HepG2 (cell line): ENCODE measurements at regions not wholly inside any gene's neighbourhood (a gene's known extent, or its start where the extent isn't known, plus 50 kb on each side); places are given as distances from the start of the nearest gene placed in this dataset.

Experiments used
- ATAC-seq: fragments of 200-7000 bp; cut with Tn5 transposase; 3 replicates; pipeline ENCODE4 v1.9.1; 2020; ENCODE audit warnings: mild to moderate bottlenecking, moderate library complexity
- BruUV-seq: library from RNA; stranded (reverse); fragments of 400-500 nt; replicated peaks from 2 replicates; lab custom pipeline; 2021; lab: Mats Ljungman, UMichigan
- CTCF ChIA-PET: fragments of 300-600 bp; formaldehyde crosslinking; extraction: SDS; loops from one replicate; lab custom pipeline; 2021; ENCODE audit warnings: low total read pairs, inconsistent platforms, low intra/inter-chr PET ratio; lab: Yijun Ruan, JAX
- POLR2A ChIA-PET: fragments of 350-600 bp; sonication (Branson Sonifier 250); formaldehyde crosslinking; loops from one replicate; lab custom pipeline; 2020; ENCODE audit warnings: antibody characterized with exemption, inconsistent platforms; lab: Yijun Ruan, JAX
- DNase-seq: peaks from one replicate; pipeline ENCODE4 v3.0.0-alpha.2; 2015; ENCODE audit warnings: low spot score
- FAIRE-seq: peaks from 3 replicates; lab custom pipeline; 2011; peaks lifted over from hg19 to GRCh38; lab: Jason Lieb, UNC
- H2AFZ ChIP-seq: one replicate; pipeline ENCODE4 v1.6.1; 2011; ENCODE audit warnings: low read length, inconsistent platforms
- H3K27ac ChIP-seq: fragments of 300-600 bp; 3 replicates; pipeline ENCODE4 v1.8.0; 2011; ENCODE audit warnings: mixed run types, mild to moderate bottlenecking, mixed read lengths, low read length, inconsistent platforms; ENCODE audit not compliant: insufficient read depth; ENCODE audit errors: extremely low read length
- H3K27me3 ChIP-seq, 2 experiments: fragments of 200-600 bp in 1 of 2; 2 replicates in 1 of 2; 3 replicates in 1 of 2; pipeline versions ENCODE4 v1.6.0 to v1.8.0; 2011; ENCODE audit warnings: low read length in 2 of 2, mild to moderate bottlenecking in 2 of 2, moderate library complexity in 2 of 2, inconsistent platforms in 1 of 2; ENCODE audit not compliant: insufficient read depth in 2 of 2, control insufficient read depth in 1 of 2
- H3K36me3 ChIP-seq, 2 experiments: fragments of 200-600 bp in 1 of 2; replicated peaks in 1 of 2; 2 replicates in 1 of 2; 3 replicates in 1 of 2; pipeline versions ENCODE4 v1.5.1 to v1.8.0; 2011; ENCODE audit warnings: low read length in 2 of 2, inconsistent platforms in 1 of 2; ENCODE audit not compliant: insufficient read depth in 2 of 2, control insufficient read depth in 1 of 2
- H3K4me1 ChIP-seq: 2 replicates; pipeline ENCODE4 v1.5.1; 2012; ENCODE audit warnings: low read length, inconsistent platforms; ENCODE audit not compliant: insufficient read depth
- H3K4me2 ChIP-seq: 2 replicates; pipeline ENCODE4 v1.6.0; 2011; ENCODE audit warnings: low read depth, low read length, inconsistent platforms
- H3K4me3 ChIP-seq, 3 experiments: fragments of 200-600 bp in 1 of 3; sonication (generic), shearing (Covaris generic) in 1 of 3; replicated peaks in 1 of 3; 2 replicates each; pipeline ENCODE4 v1.5.1; 2011 to 2016; ENCODE audit warnings: low read length in 3 of 3, inconsistent platforms in 2 of 3, low read depth in 2 of 3, mild to moderate bottlenecking in 2 of 3, control low read depth in 1 of 3, mixed read lengths in 1 of 3; ENCODE audit not compliant: insufficient read depth in 1 of 3
- H3K79me2 ChIP-seq: one replicate; pipeline ENCODE4 v1.6.1; 2011; ENCODE audit warnings: low read length, inconsistent platforms; ENCODE audit not compliant: insufficient read depth
- H3K9ac ChIP-seq: 2 replicates; pipeline ENCODE4 v1.6.0; 2011; ENCODE audit warnings: mild to moderate bottlenecking, low read depth, low read length, inconsistent platforms; ENCODE audit not compliant: insufficient read depth
- H3K9me3 ChIP-seq: 2 replicates; pipeline ENCODE4 v1.5.1; 2012; ENCODE audit warnings: mild to moderate bottlenecking, low read length
- H4K20me1 ChIP-seq: 2 replicates; pipeline ENCODE4 v1.6.0; 2011; ENCODE audit warnings: inconsistent platforms, mild to moderate bottlenecking, low read length, moderate library complexity; ENCODE audit not compliant: insufficient read depth
- ATF1 ChIP-seq: IDR thresholded peaks from 2 replicates; pipeline ENCODE4 v1.6.1; 2016; ENCODE audit warnings: mild to moderate bottlenecking, control low read depth
- FIP1L1 ChIP-seq: fragments of 200-400 bp; formaldehyde crosslinking; IDR thresholded peaks from 2 replicates; pipeline ENCODE4 v1.6.1; 2018; ENCODE audit warnings: low read depth, mild to moderate bottlenecking, low read length, moderate library complexity, borderline replicate concordance; ENCODE audit not compliant: insufficient read depth
- GMEB1 ChIP-seq: sonication (generic); formaldehyde crosslinking; IDR thresholded peaks from 2 replicates; pipeline ENCODE4 v1.5.1; 2020; ENCODE audit warnings: missing genetic modification reagents, mild to moderate bottlenecking, borderline replicate concordance
- HMGA1 ChIP-seq: sonication (generic); formaldehyde crosslinking; conservative IDR thresholded peaks from 2 replicates; pipeline ENCODE4 v1.4.0; 2020; ENCODE audit warnings: missing genetic modification reagents
- NR2F6 ChIP-seq, 2 experiments: IDR thresholded peaks; 2 replicates each; pipeline ENCODE4 v1.6.1; 2016; ENCODE audit warnings: antibody characterized with exemption in 1 of 2, mild to moderate bottlenecking in 1 of 2
- PBX2 ChIP-seq: IDR thresholded peaks from 2 replicates; pipeline ENCODE4 v1.6.1; 2016; ENCODE audit warnings: control low read depth
- PCBP2 ChIP-seq: fragments of 200-400 bp; formaldehyde crosslinking; optimal IDR thresholded peaks from 2 replicates; pipeline ENCODE3; 2018; ENCODE audit warnings: low read length, low read depth; ENCODE audit not compliant: poor library complexity, severe bottlenecking
- TEAD2 ChIP-seq: sonication (generic); formaldehyde crosslinking; IDR thresholded peaks from 2 replicates; pipeline ENCODE4 v1.9.0; 2021; ENCODE audit warnings: missing genetic modification reagents
- ZNF225 ChIP-seq: sonication (generic); formaldehyde crosslinking; IDR thresholded peaks from 2 replicates; pipeline ENCODE4 v1.4.0; 2020; ENCODE audit warnings: mild to moderate bottlenecking, missing genetic modification reagents
- ZNF503 ChIP-seq: sonication (generic); formaldehyde crosslinking; IDR thresholded peaks from 2 replicates; pipeline ENCODE4 v1.4.0; 2020; ENCODE audit warnings: missing genetic modification reagents
- ZNF513 ChIP-seq: sonication (generic); formaldehyde crosslinking; conservative IDR thresholded peaks from 2 replicates; pipeline ENCODE4 v1.5.0; 2020; ENCODE audit warnings: missing genetic modification reagents
- ZNF549 ChIP-seq: sonication (generic); formaldehyde crosslinking; IDR thresholded peaks from 2 replicates; pipeline ENCODE4 v1.5.0; 2020; ENCODE audit warnings: missing genetic modification reagents
- ZNF704 ChIP-seq: sonication (generic); formaldehyde crosslinking; IDR thresholded peaks from 2 replicates; pipeline ENCODE4 v1.8.1; 2023; ENCODE audit warnings: mild to moderate bottlenecking, inconsistent platforms, moderate library complexity, missing genetic modification reagents, borderline replicate concordance
- ZSCAN25 ChIP-seq: sonication (generic); formaldehyde crosslinking; IDR thresholded peaks from 2 replicates; pipeline ENCODE4 v1.8.0; 2022; ENCODE audit warnings: mild to moderate bottlenecking, missing genetic modification reagents
- in situ Hi-C: cut with HindIII; loops from 2 replicates; pipeline ENCODE4 v1.10.0; 2017; ENCODE audit warnings: low pct_unique_long_range_greater_than_20kb; ENCODE audit not compliant: extremely low pct_ligation_motif_present
- intact Hi-C: fragments of 100-400 bp; cut with micrococcal nuclease; formaldehyde crosslinking; loops from one replicate; pipeline ENCODE4 v1.10.0; 2022; ENCODE audit not compliant: unreplicated experiment

GRCh38 chr18:61129001-61129400, 204.2 kb upstream of the CDH20 start:
- intact Hi-C loops (no loop called here), in situ Hi-C loops (no loop called here)
- no TSS peak for BruUV-seq
- ATAC-seq (no peak), DNase-seq (no peak), FAIRE-seq (no peak)
- ChIA-PET POLR2A (no interaction called here), CTCF (no interaction called here)
- H3K79me2 ChIP-seq: no peaks in the 10 kb centered on the region
- no peak overlapping the region for H3K4me3 ChIP-seq
- no peak overlapping the region for H3K4me2 ChIP-seq
- TF ChIP-seq PCBP2 (no peak), FIP1L1 (no peak), ZNF549 (no peak), HMGA1 (CRISPR knock-in tag) (no peak), PBX2 (CRISPR knock-in tag) (no peak), GMEB1 (no peak), ZNF225 (no peak), NR2F6 (IDR thresholded peaks at IDR 0.05) (no peak), NR2F6 (CRISPR knock-in tag; IDR thresholded peaks at IDR 0.05) (no peak), ZNF704 (no peak), ZNF513 (CRISPR knock-in tag) (no peak), ZSCAN25 (no peak), TEAD2 (CRISPR knock-in tag) (no peak), ZNF503 (CRISPR knock-in tag) (no peak), ATF1 (no peak)
- no peaks in the 10 kb centered on the region for H3K4me1 ChIP-seq
- H4K20me1 ChIP-seq: no peaks in the 10 kb centered on the region
- H3K27ac ChIP-seq: no peak overlapping the region
- no peaks in the 10 kb centered on the region for H3K9me3 ChIP-seq
- H2AFZ ChIP-seq: no peak overlapping the region
- no peaks in the 10 kb centered on the region; a peak in 1 of 5 replicates for H3K27me3 ChIP-seq
- H3K36me3 ChIP-seq: no peaks in the 10 kb centered on the region
- H3K9ac ChIP-seq: no peak overlapping the region
